Hematopoietic multipotent progenitor cell treated with erythropoietin and hydrocortisone succinate and interleukin-3 and kit ligand, for 17 days (in vitro differentiated cells): ENCODE measurements at regions not wholly inside any gene's neighbourhood (a gene's known extent, or its start where the extent isn't known, plus 50 kb on each side); places are given as distances from the start of the nearest gene placed in this dataset.
"Not testable (repeated sequence)": the region's sequence is repeated elsewhere in the genome, so short reads cannot be mapped to it uniquely, and the experiment has no call there.

ENCODE experiments used
- DNase-seq: peaks from one replicate; pipeline ENCODE4 v3.0.0-alpha.2; 2015; ENCODE audit warnings: low spot score

DNA sequence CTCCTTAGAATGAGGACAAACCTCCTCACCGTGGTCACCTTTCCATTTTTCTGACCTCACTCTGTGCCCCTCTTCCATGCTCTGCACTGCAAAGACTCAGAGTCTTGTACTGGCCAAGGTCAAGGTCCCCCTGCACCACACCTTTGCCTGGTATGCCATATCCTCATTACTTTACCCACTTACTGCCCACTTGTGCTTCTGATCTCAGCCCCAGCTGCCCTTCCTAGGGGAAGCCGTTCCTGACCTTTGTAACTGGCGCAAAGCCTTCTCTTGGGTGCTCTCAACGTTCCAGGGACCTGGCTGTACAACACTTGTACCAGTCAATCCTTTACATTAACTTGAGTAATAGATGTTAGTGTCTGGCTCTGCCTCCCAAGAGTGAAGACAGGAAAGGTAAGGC, 256.0 kb downstream of the SV2B start:
- no peak for DNase-seq

DNA sequence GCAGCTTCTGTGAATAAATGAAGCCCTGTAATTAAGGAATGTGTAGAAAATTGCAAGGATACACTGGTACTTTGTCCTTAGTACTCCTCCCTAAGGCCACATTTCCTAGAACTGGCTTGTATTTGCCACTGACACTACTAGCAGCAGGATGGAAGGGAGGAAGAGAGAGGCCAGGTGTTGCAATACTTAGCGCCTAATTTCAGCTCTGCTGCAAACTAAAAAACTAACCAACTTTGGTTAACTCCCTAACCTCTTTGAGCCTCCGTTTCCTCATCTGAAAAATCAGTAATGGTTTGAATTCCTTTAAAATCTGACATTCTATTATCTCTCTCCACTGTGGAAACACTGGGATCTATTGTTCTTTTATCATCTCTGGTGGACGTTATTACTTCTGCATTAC, 257.0 kb downstream of the SV2B start:
- no peak for DNase-seq

DNA sequence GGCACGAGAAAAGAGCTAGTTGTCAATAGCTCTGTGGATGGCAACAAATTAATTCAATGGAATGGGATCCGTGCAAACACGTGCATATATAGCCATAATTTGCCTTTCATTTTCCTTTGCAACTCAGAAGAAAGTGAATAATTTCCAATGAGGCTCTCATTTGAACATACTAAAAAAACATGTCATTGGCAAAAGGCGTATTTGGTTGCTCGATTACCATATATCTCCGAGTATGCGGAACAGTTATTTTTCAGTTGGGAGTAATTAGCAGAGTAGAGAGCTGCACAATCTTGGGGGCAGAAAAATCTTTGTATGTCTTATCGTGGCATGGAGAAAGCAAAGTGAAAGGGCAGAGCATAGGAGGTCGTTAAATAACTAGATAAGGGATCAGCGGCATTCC, 257.4 kb downstream of the SV2B start:
- DNase-seq = no peak

DNA sequence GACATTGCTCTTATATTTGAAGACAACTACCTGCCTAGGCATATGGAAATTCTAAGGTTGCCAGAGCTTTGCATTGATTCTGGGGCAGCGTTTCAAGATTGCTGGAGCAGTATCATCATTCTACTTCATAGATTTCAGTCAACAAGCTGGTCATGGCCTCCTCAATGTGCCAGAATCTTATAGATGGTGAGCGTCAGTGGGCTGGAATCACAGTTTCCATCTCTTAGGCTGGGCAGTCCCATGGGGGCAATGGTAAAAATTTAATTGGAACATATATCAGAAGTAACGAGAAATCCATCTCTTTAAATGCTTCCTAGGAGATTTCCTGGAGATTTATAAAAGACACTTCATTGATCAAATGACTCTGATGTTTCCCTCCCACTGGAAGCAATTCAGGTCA, 258.3 kb downstream of the SV2B start:
- DNase-seq = no peak

DNA sequence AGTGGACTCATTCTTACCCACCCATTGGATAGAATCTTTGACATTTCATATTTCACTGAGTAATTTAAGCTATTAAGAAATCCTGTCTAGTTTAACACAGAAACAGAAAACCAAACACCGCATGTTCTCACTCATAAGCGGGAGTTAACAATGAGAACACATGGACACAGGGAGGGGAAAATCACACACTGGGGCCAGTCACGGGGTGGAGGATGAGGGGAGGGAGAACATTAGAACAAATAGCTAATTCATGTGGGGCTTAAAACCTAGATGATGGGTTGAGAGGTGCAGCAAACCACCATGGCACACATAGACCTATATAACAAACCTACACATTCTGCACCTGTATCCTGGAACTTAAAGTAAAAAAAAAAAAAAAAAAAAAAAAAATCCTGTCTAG, 261.6 kb downstream of the SV2B start:
- DNase-seq = not testable (repeated sequence)

DNA sequence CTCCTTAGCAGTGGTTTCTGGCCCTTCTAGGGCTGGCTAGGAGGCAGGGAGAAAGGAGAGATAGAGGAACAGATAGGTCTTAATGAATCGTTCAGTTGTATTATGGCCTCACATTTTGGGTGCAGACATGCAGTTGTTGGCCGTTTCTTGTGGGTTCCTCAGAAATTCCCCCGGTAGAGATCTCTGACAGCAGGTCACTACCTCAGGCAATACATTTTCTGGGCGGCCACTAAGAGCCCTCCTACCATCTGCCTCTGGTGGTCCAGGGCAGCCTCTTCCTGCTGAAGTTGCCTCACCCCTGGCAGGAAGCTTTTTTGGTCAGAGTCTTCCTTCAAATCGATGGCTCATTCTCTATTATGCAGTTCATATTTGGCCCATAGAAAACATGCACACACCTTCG, 266.1 kb downstream of the SV2B start:
- DNase-seq = no peak

DNA sequence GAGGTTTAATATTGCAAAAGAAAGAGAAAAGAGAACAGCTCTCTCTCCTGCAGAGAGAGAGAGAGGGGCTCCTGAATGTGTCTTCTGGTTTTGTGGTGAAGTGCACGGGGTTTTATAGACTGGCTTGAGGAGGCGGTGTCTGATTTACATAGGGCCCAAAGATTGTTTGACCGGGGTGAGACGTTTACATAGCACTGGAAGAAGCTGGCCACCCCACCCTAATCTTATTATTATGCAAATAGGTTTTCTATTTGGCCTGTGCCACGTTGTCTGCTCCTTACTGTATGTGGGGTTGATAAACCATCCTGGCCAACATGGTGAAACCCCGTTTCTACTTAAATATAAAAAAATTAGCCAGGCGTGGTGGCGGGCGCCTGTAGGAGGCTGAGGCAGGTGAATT, 268.6 kb downstream of the SV2B start:
- no peak for DNase-seq

DNA sequence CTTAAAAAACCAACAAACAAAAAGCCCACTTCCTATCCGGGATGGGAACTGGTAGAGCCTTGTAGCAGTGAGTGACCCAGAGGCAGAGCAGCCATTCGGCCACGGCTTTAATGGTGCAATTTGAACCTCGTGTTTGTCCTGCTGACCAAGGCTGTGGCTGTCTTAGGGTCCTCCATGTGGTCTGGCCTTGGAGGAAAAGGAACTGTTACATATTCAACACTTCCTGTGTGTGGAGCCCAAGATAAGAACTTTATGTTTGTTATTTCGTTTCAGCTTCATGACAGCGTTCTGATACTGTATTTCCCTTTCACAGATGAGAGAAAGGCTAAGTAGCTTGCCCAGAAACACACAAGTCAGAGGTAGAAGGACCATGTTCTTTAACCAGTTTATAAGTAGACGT, 269.8 kb downstream of the SV2B start:
- DNase-seq = no peak

DNA sequence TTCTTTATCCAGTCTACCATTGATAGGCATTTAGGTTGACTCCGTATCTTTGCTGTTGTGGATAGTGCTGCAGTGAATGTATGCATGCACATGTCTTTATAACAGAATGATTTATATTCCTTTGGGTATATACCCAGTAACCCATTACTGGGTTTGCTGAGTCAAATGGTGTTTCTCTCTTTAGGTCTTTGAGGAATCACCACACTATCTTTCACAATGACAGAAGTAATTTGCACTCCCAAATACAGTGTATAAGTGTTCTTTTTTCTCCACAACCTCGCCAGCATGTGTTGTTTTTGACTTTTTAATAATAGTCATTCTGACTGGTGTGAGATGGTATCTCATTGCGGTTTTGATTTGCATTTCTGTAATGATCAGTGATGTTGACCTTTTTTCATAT, 271.3 kb downstream of the SV2B start:
- not testable (repeated sequence) for DNase-seq

DNA sequence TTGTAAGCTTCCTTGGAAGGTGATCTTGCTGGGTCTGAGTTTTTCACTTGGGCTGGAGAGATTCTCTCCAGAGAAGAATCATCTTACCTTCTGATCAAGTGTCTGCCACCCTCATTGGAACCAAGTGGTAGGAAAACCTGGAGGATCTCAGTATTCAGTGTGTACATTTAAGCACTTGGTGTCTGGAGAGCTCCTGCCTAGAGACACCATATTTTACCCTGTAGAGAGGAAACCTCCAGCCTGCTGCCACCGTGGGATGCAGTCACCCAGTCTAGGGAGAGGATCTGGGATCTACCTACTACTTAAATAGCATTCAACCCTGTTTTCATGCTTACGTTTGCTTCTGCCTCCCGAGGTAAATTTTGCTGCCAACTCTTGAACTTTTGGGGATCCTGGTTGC, 274.3 kb downstream of the SV2B start:
- no peak for DNase-seq

DNA sequence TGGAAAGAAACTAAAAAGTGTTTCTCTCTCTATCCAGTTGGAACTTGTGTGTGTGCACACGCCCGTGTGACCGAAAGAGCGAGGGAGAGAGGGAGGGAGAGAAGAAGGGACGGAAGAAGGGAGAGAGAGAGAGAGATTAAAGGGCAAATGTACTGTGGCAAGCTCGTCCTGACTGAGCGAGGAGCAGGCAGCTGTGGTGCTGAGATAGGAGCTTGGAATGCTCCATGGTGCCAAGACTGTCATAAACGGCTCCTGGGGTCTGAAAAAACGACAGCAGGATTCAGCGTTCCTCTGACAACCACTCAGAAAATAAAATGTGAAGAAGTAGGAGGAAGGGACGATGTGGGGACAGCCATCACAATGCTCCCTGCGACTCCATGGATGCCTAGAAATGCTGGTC, 276.0 kb downstream of the SV2B start:
- DNase-seq = no peak

DNA sequence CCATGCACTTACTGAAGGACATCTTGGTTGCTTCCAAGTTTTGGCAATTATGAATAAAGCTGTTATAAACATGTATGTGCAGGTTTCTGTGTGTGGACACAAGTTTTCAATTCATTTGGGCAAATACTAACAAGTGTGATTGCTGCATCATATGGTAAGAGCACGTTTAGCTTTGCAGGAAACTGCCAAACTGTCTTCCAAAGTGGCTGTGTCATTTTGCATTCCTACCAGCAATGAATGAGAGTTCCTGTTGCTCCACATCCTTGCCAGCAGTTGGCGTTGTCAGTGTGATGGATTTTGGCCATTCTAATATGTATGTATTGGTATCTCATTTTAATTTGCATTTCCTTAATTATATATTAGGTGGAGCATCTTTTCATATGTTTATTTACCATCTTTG, 280.1 kb downstream of the SV2B start:
- DNase-seq = no peak

DNA sequence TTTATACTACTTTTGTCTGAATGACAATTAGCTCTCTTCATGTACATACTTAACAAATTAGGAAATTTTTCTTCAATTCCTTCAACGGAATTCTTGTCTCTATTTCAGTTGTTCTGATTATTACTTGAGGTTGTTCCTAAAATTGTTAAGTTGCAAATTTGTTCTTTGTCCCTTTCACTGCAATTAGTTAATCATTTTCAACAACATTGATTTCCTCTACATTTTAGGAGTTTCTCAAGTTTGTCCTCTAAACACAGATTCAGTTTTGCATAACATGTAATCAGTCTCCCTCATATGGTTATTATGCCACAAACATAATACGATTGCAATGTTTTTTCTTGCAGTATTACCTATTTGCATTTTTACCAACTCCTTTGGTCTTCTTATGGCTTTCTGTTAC, 283.5 kb downstream of the SV2B start:
- no peak for DNase-seq

DNA sequence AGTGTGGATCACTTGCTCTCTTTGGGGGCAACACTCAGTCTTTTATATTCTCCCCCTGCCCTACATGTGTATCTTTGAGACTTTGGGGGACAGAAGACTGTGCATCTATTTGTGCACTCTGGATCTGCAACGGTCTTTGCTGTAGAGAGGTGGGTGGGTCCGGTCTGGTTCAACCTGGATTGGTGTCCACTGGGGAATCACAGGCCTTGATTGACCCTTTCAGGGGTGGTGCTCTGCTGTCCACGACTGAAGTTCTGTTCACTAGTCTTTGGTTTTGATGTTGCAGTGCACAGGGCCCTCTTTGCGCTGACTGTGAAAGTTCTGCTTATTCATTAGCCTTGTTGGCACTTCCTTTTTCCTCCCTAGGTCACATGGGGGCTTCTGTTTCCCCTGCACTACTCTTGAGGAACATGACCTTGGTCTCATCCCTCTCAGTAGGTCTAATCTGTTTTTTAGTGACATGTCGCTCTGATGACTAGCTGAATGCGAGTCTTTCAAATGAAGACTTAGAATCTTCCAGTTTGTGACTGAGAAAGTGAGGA, 284.2 kb downstream of the SV2B start:
- DNase-seq = no peak

DNA sequence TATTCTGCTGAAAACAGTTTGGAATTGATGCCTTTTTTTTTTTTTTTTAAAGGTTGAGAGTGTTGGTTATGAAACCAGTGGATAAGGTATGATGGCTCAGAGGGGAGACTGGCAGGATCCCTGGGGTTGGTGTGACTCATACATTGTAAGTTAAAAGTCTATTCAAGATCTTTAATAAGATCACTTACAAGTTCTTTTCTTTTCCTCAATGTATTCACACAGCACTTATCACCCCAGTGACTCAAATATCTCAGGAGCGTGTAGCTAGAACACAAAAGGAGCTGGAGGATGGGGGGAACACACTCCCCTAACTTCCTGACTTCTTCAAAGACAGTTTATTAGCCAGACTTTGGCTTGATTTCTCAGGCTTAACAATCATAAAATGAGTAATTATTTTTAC, 285.3 kb downstream of the SV2B start:
- DNase-seq = no peak

DNA sequence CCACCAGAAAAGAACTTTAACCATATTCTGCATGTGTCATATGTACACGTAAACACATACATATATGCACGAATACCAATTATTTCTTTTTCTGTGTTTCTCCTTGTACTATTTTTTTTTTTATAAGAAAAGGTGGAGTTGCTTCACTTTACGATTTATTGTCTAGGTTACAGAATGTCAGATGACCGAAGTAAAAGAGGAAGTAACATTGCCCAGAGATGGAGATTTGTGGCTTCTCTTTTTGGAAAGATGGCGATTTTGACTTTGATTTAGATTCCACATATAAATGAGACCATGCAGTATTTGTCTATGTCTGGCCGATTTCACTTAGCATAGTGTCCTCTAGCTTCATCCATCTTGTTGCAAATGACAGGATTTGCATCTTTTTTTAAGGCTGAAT, 293.1 kb downstream of the SV2B start:
- DNase-seq = no peak

DNA sequence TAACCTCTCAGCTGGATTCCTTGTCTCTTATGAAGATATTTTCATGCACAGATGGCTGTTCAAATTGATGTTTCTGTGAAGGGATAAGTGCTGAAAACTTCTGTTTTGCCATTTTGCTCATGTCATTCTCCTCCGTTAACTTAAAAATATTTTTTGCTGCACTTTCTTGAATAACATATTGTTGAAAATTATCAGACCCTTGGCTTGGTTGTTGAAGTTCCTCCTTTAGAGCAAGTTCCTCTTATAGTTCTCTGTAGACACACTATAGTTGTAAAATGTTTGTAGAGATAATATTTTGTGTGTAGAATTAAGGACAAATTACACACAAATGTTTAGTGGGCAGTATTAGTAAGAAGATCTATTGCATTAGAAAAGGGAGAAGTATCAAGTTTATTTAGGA, 300.4 kb downstream of the SV2B start:
- DNase-seq = no peak

DNA sequence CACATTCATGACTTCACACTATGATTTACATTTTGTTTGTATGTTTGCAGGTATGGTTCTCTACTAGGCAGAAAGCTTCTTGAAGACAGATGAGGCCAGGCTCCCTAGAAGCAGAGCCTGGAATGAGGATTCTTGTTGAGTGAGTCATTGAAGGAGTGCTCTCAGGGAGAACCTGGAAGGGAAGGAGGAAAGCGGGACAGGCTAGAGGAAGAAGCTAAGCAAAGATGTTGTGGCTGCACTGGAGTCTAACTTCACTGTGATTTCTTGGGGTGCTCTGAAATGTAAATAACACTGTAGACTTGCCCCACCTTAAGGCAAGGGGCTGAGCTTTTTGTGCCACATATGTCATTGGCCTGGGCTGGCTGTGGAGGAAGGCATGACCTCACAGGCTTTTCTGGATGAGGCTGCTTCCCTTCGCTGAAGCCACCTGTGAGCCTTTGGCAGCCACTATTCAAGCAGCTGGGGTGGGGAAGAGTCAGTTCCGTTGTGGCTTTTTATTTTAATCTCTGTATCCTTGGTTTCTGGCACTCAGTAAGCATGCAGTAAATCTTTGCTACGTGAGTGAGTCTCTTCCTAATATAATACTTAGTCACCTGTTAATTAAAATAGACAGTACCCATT, 307.3 kb downstream of the SV2B start:
- DNase-seq = no peak

DNA sequence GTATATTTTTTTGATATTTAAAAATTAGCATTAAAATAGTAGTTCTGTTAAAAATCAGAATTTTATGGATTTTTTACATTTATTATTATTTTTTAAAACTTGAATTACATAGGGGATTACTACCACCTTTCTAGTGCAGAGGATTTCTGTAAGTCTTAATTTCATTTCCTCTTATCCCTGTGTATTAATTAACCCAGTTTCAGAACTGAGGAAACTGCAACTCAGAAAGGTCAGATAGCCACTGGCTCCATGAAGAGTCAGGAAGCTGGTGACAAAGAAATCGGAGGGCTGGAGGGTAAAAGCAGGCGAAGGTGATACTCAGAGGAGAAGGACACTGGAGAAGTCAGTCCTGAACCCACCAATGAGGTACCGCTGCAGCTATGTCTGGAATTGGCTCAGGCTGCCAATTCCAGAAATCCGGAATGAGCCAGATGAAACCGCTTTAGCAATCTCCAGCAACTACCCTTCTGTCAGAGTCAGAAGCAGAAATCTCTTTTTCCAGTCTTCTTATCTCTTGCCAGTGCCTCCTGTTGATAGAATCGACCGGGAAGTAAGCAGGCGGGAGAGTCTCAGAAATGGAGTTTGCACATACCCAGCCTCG, 308.5 kb downstream of the SV2B start:
- DNase-seq = no peak

DNA sequence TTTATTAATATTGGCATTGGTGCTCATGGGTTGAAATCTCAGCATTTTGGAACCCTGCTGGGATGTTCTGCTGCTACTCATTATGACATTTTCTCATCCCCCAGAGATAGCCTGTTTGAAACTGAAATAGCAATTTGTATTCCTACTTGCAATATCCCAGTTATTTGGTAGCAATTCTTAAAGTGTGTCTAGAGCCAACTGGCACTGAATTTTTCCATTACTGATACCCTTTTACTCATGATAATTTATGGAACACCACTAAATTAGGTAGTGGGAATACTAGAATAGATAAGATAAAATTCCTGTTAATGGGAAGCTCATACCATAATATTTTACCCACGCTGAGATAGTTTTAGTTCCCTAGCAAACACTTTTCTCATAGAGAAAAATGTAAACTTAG, 309.3 kb downstream of the SV2B start:
- DNase-seq = no peak

DNA sequence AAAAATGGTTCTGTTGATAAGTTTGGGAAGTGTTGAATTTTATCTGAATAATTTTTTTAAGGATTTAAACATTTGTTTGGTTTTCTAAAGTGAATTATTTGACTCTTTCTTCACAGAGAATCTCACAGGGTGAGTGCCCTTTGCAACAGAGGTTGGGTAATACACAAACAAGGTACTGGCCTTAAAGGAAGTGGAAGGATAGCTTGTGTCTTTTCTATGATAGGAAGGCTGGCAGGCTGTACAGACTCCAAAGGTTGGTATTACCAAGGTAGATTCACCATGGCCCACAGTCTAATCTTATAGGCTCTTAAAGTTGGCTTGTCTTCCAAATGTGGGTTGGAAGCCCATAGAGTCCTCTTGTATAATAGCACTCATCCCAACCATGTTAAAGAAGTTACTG, 311.5 kb downstream of the SV2B start:
- DNase-seq = no peak

DNA sequence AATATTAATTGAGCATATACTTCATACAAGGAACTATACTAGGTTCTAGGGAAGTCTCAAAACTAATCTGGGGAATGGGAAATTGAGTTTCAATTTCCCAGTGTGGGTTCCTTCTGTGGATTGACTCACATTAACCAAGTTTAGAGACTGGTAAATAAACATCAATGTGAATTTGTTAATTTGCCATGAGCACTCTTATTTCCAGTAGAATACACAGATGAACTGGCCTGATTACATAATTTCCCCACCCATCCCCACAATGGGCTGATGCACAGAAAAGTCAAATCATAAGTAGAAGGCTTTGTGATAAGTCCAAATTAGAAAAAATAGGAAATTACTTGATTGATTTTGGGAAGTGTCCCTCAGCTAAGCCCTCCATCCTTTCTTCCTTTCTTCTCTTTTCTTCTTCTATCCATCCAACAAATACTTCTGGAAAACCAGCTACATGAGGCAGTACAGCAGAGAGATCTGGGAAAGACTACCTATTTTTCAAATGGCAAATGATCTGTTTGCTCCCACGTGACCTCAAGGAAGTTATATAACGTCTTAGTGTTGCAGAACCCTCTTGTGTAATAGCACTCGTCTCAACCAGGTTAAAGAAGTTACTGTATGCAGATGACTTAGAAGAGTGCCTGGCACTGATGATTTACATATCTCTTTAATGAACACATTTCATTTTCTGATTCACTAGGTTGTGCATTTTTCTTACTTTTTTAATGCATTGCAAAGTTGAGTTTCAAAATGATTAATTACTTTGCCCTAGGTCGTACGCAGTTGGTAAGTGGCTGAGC, 312.3 kb downstream of the SV2B start:
- DNase-seq = no peak

DNA sequence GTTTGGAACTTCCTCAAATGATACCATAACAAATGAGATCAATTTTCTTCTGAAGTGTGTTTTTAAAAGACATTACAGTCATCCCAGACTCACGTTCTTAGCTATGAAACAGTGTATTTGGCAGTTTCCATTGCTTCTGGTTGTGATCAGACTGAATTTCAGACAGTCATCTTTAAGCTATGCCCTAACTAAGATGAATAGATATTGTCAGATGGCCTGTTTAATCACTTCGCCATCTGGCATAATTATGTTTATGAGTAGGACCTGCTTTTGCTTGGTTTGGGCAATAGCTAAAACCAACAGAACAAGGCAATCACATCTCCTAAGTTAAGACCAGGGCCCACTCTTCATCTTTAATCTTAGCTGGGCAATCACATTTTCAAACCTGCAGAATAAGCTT, 313.1 kb downstream of the SV2B start:
- no peak for DNase-seq
